GM23338 (cell line): ENCODE measurements at regions not wholly inside any gene's neighbourhood (a gene's known extent, or its start where the extent isn't known, plus 50 kb on each side); places are given as distances from the start of the nearest gene placed in this dataset.

Experiments
- ATAC-seq: fragments of 200-7000 bp; cut with Tn5 transposase; 3 replicates; pipeline ENCODE4 v1.9.1; 2020
- DNase-seq: peaks from one replicate; pipeline ENCODE4 v3.0.0-alpha.2; 2015; ENCODE audit warnings: low spot score
- H2AFZ ChIP-seq: fragments of 200-600 bp; sonication (generic); 2 replicates; pipeline ENCODE4 v1.8.0; 2016; ENCODE audit warnings: antibody characterized with exemption, mild to moderate bottlenecking, moderate library complexity
- H3F3A ChIP-seq: fragments of 200-600 bp; sonication (generic); replicated peaks from 2 replicates; pipeline ENCODE4 v1.8.0; 2017; ENCODE audit warnings: antibody characterized with exemption, mixed run types, low read depth
- H3K27ac ChIP-seq: fragments of 200-600 bp; sonication (generic); 2 replicates; pipeline ENCODE4 v1.6.1; 2016; ENCODE audit warnings: low read depth
- H3K27me3 ChIP-seq: fragments of 200-600 bp; sonication (generic); 2 replicates; pipeline ENCODE4 v1.8.0; 2016; ENCODE audit warnings: mild to moderate bottlenecking, mixed run types, moderate library complexity; ENCODE audit not compliant: insufficient read depth
- H3K36me3 ChIP-seq: fragments of 200-600 bp; sonication (generic); 2 replicates; pipeline ENCODE4 v1.8.0; 2016; ENCODE audit warnings: mild to moderate bottlenecking; ENCODE audit not compliant: insufficient read depth
- H3K4me1 ChIP-seq: fragments of 200-600 bp; sonication (generic); 2 replicates; pipeline ENCODE4 v1.8.0; 2016; ENCODE audit warnings: mild to moderate bottlenecking, moderate library complexity; ENCODE audit not compliant: insufficient read depth
- H3K4me2 ChIP-seq: fragments of 200-600 bp; sonication (generic); 2 replicates; pipeline ENCODE4 v1.7.1; 2017; ENCODE audit warnings: mixed run types
- H3K4me3 ChIP-seq: fragments of 200-600 bp; sonication (generic); 2 replicates; pipeline ENCODE4 v1.6.1; 2016; ENCODE audit warnings: mixed run types
- H3K79me2 ChIP-seq: fragments of 200-600 bp; sonication (generic); replicated peaks from 2 replicates; pipeline ENCODE4 v1.8.0; 2017; ENCODE audit warnings: mild to moderate bottlenecking; ENCODE audit not compliant: insufficient read depth
- H3K9me2 ChIP-seq: fragments of 200-600 bp; sonication (generic); 2 replicates; pipeline ENCODE4 v1.8.0; 2017; ENCODE audit not compliant: insufficient read depth
- H4K20me1 ChIP-seq: fragments of 200-600 bp; sonication (generic); replicated peaks from 2 replicates; pipeline ENCODE4 v1.8.0; 2017; ENCODE audit warnings: mild to moderate bottlenecking; ENCODE audit not compliant: insufficient read depth
- H3K27ac Mint-ChIP-seq: 2 replicates; pipeline ENCODE4 v1.8.0; 2020; ENCODE audit warnings: inconsistent platforms, mild to moderate bottlenecking, moderate library complexity, mixed read lengths
- H3K27me3 Mint-ChIP-seq: 3 replicates; pipeline ENCODE4 v1.8.0; 2022; ENCODE audit warnings: low read depth, mild to moderate bottlenecking, moderate library complexity, mixed read lengths, inconsistent platforms; ENCODE audit not compliant: insufficient read depth, poor library complexity
- H3K36me3 Mint-ChIP-seq: 3 replicates; pipeline ENCODE4 v1.8.0; 2021; ENCODE audit warnings: low read depth, mild to moderate bottlenecking, inconsistent platforms, moderate library complexity, mixed read lengths
- H3K4me1 Mint-ChIP-seq: 3 replicates; pipeline ENCODE4 v1.8.0; 2020; ENCODE audit warnings: mild to moderate bottlenecking, inconsistent platforms, mixed read lengths
- H3K4me3 Mint-ChIP-seq: 3 replicates; pipeline ENCODE4 v1.8.0; 2021; ENCODE audit warnings: moderate library complexity, mild to moderate bottlenecking, inconsistent platforms, mixed read lengths
- H3K9me3 Mint-ChIP-seq: 3 replicates; pipeline ENCODE4 v1.8.0; 2020; ENCODE audit warnings: moderate library complexity, mild to moderate bottlenecking, inconsistent platforms, mixed read lengths
- CREB1 ChIP-seq: fragments of 250-450 bp; sonication (Bioruptor Pico); IDR thresholded peaks from 2 replicates; pipeline ENCODE4 v1.5.0; 2020; ENCODE audit warnings: low read depth, mild to moderate bottlenecking, moderate library complexity
- EZH2 ChIP-seq: fragments of 200-600 bp; sonication (generic); IDR thresholded peaks from one replicate; pipeline ENCODE4 v1.8.0; 2017; ENCODE audit warnings: antibody characterized with exemption, mild to moderate bottlenecking, low read depth; ENCODE audit not compliant: unreplicated experiment
- EZH2phosphoT487 ChIP-seq: fragments of 200-600 bp; sonication (generic); IDR thresholded peaks from one replicate; pipeline ENCODE4 v1.8.1; 2018; ENCODE audit warnings: antibody characterized with exemption; ENCODE audit not compliant: unreplicated experiment
- JUNB ChIP-seq: IDR thresholded peaks from one replicate; pipeline ENCODE4 v1.6.1; 2016; ENCODE audit warnings: antibody characterized with exemption; ENCODE audit not compliant: unreplicated experiment
- NANOG ChIP-seq: IDR thresholded peaks from 2 replicates; pipeline ENCODE4 v1.6.1; 2016; ENCODE audit warnings: antibody characterized with exemption, borderline replicate concordance
- POLR2AphosphoS5 ChIP-seq: IDR thresholded peaks from 2 replicates; pipeline ENCODE4 v1.6.1; 2016; ENCODE audit warnings: antibody characterized with exemption, low read depth
- STAT1 ChIP-seq: IDR thresholded peaks from one replicate; pipeline ENCODE4 v1.6.1; 2016; ENCODE audit warnings: antibody characterized with exemption; ENCODE audit not compliant: unreplicated experiment
- ZNF114 ChIP-seq: fragments of 250-450 bp; sonication (Bioruptor Pico); IDR thresholded peaks from 2 replicates; pipeline ENCODE4 v1.5.0; 2020; ENCODE audit warnings: mild to moderate bottlenecking, moderate library complexity
- ZNF331 ChIP-seq: fragments of 250-450 bp; sonication (Bioruptor Pico); IDR thresholded peaks from 2 replicates; pipeline ENCODE4 v1.5.0; 2020; ENCODE audit warnings: low read depth, mild to moderate bottlenecking, moderate library complexity
- TF ChIP-seq, protein P1 (sequence below): IDR thresholded peaks from one replicate; pipeline ENCODE4 v1.6.1; 2018; ENCODE audit warnings: antibody characterized with exemption; ENCODE audit not compliant: unreplicated experiment
- TF ChIP-seq, protein P2 (sequence below): IDR thresholded peaks from 2 replicates; pipeline ENCODE4 v1.6.1; 2016; ENCODE audit warnings: antibody characterized with exemption
- TF ChIP-seq, protein P3 (sequence below), 2 experiments: fragments of 200-600 bp in 1 of 2; sonication (generic) in 1 of 2; conservative IDR thresholded peaks; 2 replicates each; pipeline versions ENCODE4 v1.5.1 to v1.6.1; 2016 to 2017; ENCODE audit warnings: antibody characterized with exemption in 2 of 2, low read depth in 2 of 2, mild to moderate bottlenecking in 2 of 2, moderate library complexity in 1 of 2
- TF ChIP-seq, protein P4 (sequence below): fragments of 250-450 bp; sonication (Bioruptor Pico); IDR thresholded peaks from 2 replicates; pipeline ENCODE4 v1.5.0; 2020; ENCODE audit warnings: mild to moderate bottlenecking, moderate library complexity

DNA sequence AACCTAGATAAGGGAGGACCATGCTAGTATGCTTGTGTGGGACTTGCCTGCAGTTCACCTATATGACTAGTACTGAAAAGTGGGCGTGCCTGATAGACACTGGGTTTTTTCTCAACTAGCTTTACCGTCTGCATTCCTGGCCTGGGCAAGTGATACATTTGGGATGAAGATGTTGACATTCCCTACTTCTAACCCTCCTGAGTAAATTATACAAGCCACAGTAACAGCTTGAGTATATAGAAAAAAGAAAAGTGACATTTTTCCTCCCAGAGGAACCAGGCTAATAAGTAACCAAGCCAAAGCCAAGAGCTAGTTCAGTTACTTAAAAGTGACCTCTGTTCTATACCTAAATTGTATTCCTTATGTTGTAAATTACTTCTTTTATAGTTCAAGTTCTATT is 153.8 kb upstream of the CYLC2 start:
- Histone ChIP-seq H3K4me3 (no peak overlapping the region), H3K79me2 (no peaks in the 10 kb centered on the region), H4K20me1 (no peaks in the 10 kb centered on the region), H3K27ac (no peak overlapping the region), H2AFZ (no peak overlapping the region), H3K4me2 (no peak overlapping the region), H3F3A (no peaks in the 10 kb centered on the region), H3K9me2 (no peaks in the 10 kb centered on the region), H3K27me3 (no peaks in the 10 kb centered on the region), H3K36me3 (no peaks in the 10 kb centered on the region), H3K4me1 (no peaks in the 10 kb centered on the region)
- ATAC-seq (no peak), DNase-seq (no peak)
- H3K9me3 Mint-ChIP-seq: peaks cover 88% of the 10 kb centered on the region
- H3K4me1 Mint-ChIP-seq: no peaks in the 10 kb centered on the region
- H3K27ac Mint-ChIP-seq: no peak overlapping the region
- no peak overlapping the region for H3K4me3 Mint-ChIP-seq
- no peak for TF ChIP-seq EZH2
- TF ChIP-seq, protein P1, sequence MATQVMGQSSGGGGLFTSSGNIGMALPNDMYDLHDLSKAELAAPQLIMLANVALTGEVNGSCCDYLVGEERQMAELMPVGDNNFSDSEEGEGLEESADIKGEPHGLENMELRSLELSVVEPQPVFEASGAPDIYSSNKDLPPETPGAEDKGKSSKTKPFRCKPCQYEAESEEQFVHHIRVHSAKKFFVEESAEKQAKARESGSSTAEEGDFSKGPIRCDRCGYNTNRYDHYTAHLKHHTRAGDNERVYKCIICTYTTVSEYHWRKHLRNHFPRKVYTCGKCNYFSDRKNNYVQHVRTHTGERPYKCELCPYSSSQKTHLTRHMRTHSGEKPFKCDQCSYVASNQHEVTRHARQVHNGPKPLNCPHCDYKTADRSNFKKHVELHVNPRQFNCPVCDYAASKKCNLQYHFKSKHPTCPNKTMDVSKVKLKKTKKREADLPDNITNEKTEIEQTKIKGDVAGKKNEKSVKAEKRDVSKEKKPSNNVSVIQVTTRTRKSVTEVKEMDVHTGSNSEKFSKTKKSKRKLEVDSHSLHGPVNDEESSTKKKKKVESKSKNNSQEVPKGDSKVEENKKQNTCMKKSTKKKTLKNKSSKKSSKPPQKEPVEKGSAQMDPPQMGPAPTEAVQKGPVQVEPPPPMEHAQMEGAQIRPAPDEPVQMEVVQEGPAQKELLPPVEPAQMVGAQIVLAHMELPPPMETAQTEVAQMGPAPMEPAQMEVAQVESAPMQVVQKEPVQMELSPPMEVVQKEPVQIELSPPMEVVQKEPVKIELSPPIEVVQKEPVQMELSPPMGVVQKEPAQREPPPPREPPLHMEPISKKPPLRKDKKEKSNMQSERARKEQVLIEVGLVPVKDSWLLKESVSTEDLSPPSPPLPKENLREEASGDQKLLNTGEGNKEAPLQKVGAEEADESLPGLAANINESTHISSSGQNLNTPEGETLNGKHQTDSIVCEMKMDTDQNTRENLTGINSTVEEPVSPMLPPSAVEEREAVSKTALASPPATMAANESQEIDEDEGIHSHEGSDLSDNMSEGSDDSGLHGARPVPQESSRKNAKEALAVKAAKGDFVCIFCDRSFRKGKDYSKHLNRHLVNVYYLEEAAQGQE: no peak
- no peak for TF ChIP-seq STAT1
- TF ChIP-seq EZH2phosphoT487: no peak
- TF ChIP-seq POLR2AphosphoS5: no peak
- TF ChIP-seq, protein P2, sequence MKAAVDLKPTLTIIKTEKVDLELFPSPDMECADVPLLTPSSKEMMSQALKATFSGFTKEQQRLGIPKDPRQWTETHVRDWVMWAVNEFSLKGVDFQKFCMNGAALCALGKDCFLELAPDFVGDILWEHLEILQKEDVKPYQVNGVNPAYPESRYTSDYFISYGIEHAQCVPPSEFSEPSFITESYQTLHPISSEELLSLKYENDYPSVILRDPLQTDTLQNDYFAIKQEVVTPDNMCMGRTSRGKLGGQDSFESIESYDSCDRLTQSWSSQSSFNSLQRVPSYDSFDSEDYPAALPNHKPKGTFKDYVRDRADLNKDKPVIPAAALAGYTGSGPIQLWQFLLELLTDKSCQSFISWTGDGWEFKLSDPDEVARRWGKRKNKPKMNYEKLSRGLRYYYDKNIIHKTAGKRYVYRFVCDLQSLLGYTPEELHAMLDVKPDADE: no peak
- TF ChIP-seq NANOG: no peak
- TF ChIP-seq JUNB: no peak
- TF ChIP-seq ZNF331: no peak
- TF ChIP-seq, protein P3, sequence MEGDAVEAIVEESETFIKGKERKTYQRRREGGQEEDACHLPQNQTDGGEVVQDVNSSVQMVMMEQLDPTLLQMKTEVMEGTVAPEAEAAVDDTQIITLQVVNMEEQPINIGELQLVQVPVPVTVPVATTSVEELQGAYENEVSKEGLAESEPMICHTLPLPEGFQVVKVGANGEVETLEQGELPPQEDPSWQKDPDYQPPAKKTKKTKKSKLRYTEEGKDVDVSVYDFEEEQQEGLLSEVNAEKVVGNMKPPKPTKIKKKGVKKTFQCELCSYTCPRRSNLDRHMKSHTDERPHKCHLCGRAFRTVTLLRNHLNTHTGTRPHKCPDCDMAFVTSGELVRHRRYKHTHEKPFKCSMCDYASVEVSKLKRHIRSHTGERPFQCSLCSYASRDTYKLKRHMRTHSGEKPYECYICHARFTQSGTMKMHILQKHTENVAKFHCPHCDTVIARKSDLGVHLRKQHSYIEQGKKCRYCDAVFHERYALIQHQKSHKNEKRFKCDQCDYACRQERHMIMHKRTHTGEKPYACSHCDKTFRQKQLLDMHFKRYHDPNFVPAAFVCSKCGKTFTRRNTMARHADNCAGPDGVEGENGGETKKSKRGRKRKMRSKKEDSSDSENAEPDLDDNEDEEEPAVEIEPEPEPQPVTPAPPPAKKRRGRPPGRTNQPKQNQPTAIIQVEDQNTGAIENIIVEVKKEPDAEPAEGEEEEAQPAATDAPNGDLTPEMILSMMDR (conservative IDR thresholded peaks at IDR 0.05; ENCODE audit: low read depth in 2 of 2): no peak
- TF ChIP-seq, protein P4, sequence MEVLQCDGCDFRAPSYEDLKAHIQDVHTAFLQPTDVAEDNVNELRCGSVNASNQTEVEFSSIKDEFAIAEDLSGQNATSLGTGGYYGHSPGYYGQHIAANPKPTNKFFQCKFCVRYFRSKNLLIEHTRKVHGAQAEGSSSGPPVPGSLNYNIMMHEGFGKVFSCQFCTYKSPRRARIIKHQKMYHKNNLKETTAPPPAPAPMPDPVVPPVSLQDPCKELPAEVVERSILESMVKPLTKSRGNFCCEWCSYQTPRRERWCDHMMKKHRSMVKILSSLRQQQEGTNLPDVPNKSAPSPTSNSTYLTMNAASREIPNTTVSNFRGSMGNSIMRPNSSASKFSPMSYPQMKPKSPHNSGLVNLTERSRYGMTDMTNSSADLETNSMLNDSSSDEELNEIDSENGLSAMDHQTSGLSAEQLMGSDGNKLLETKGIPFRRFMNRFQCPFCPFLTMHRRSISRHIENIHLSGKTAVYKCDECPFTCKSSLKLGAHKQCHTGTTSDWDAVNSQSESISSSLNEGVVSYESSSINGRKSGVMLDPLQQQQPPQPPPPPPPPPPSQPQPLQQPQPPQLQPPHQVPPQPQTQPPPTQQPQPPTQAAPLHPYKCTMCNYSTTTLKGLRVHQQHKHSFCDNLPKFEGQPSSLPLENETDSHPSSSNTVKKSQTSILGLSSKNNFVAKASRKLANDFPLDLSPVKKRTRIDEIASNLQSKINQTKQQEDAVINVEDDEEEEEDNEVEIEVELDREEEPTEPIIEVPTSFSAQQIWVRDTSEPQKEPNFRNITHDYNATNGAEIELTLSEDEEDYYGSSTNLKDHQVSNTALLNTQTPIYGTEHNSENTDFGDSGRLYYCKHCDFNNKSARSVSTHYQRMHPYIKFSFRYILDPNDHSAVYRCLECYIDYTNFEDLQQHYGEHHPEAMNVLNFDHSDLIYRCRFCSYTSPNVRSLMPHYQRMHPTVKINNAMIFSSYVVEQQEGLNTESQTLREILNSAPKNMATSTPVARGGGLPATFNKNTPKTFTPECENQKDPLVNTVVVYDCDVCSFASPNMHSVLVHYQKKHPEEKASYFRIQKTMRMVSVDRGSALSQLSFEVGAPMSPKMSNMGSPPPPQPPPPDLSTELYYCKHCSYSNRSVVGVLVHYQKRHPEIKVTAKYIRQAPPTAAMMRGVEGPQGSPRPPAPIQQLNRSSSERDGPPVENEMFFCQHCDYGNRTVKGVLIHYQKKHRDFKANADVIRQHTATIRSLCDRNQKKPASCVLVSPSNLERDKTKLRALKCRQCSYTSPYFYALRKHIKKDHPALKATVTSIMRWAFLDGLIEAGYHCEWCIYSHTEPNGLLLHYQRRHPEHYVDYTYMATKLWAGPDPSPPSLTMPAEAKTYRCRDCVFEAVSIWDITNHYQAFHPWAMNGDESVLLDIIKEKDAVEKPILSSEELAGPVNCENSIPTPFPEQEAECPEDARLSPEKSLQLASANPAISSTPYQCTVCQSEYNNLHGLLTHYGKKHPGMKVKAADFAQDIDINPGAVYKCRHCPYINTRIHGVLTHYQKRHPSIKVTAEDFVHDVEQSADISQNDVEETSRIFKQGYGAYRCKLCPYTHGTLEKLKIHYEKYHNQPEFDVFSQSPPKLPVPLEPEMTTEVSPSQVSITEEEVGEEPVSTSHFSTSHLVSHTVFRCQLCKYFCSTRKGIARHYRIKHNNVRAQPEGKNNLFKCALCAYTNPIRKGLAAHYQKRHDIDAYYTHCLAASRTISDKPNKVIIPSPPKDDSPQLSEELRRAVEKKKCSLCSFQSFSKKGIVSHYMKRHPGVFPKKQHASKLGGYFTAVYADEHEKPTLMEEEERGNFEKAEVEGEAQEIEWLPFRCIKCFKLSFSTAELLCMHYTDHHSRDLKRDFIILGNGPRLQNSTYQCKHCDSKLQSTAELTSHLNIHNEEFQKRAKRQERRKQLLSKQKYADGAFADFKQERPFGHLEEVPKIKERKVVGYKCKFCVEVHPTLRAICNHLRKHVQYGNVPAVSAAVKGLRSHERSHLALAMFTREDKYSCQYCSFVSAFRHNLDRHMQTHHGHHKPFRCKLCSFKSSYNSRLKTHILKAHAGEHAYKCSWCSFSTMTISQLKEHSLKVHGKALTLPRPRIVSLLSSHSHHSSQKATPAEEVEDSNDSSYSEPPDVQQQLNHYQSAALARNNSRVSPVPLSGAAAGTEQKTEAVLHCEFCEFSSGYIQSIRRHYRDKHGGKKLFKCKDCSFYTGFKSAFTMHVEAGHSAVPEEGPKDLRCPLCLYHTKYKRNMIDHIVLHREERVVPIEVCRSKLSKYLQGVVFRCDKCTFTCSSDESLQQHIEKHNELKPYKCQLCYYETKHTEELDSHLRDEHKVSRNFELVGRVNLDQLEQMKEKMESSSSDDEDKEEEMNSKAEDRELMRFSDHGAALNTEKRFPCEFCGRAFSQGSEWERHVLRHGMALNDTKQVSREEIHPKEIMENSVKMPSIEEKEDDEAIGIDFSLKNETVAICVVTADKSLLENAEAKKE (CRISPR knock-in tag): no peak
- TF ChIP-seq CREB1 (CRISPR knock-in tag): no peak
- no peak for TF ChIP-seq ZNF114 (CRISPR knock-in tag)
- peaks cover 6% of the 10 kb centered on the region; the same call in 1 of the 3 replicates for H3K36me3 Mint-ChIP-seq
- H3K27me3 Mint-ChIP-seq: no peaks in the 10 kb centered on the region
